Chondrocyte (in vitro differentiated cells): ENCODE measurements at regions not wholly inside any gene's neighbourhood (a gene's known extent, or its start where the extent isn't known, plus 50 kb on each side); places are given as distances from the start of the nearest gene placed in this dataset.

ENCODE experiments used
- DNase-seq: peaks from one replicate; pipeline ENCODE4 v3.0.0; 2021; ENCODE audit warnings: mixed read lengths, low spot score
- H3K27ac Mint-ChIP-seq: one replicate; pipeline ENCODE4 v1.8.0; 2021; ENCODE audit warnings: mild to moderate bottlenecking, moderate library complexity, mixed read lengths; ENCODE audit not compliant: unreplicated experiment
- H3K27me3 Mint-ChIP-seq: 2 replicates; pipeline ENCODE4 v1.8.0; 2021; ENCODE audit warnings: low read depth, mixed read lengths
- H3K36me3 Mint-ChIP-seq: 2 replicates; pipeline ENCODE4 v1.8.0; 2021; ENCODE audit warnings: low read depth, mixed read lengths
- H3K4me1 Mint-ChIP-seq: 2 replicates; pipeline ENCODE4 v1.8.0; 2021; ENCODE audit warnings: low read depth, mild to moderate bottlenecking, mixed read lengths
- H3K4me3 Mint-ChIP-seq: one replicate; pipeline ENCODE4 v1.8.0; 2021; ENCODE audit warnings: mild to moderate bottlenecking, moderate library complexity, mixed read lengths; ENCODE audit not compliant: unreplicated experiment
- H3K9me3 Mint-ChIP-seq: 2 replicates; pipeline ENCODE4 v1.8.0; 2021; ENCODE audit warnings: low read depth, mixed read lengths
- TF ChIP-seq, protein P1 (sequence below): fragments of 200-600 bp; sonication (generic); IDR thresholded peaks from 2 replicates; pipeline ENCODE4 v1.5.0; 2021; ENCODE audit warnings: antibody characterized with exemption, mild to moderate bottlenecking, moderate library complexity

GRCh38 chr2:14445670-14446069 lies 186.8 kb upstream of the LRATD1 start:
- TF ChIP-seq, protein P1, sequence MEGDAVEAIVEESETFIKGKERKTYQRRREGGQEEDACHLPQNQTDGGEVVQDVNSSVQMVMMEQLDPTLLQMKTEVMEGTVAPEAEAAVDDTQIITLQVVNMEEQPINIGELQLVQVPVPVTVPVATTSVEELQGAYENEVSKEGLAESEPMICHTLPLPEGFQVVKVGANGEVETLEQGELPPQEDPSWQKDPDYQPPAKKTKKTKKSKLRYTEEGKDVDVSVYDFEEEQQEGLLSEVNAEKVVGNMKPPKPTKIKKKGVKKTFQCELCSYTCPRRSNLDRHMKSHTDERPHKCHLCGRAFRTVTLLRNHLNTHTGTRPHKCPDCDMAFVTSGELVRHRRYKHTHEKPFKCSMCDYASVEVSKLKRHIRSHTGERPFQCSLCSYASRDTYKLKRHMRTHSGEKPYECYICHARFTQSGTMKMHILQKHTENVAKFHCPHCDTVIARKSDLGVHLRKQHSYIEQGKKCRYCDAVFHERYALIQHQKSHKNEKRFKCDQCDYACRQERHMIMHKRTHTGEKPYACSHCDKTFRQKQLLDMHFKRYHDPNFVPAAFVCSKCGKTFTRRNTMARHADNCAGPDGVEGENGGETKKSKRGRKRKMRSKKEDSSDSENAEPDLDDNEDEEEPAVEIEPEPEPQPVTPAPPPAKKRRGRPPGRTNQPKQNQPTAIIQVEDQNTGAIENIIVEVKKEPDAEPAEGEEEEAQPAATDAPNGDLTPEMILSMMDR, result no peak
- Mint-ChIP-seq H3K27me3 (no peaks in the 10 kb centered on the region), H3K9me3 (peaks cover 23% of the 10 kb centered on the region), H3K4me3 (no peak overlapping the region), H3K27ac (no peak overlapping the region), H3K36me3 (no peaks in the 10 kb centered on the region), H3K4me1 (no peaks in the 10 kb centered on the region)
- DNase-seq, result no peak

DNA sequence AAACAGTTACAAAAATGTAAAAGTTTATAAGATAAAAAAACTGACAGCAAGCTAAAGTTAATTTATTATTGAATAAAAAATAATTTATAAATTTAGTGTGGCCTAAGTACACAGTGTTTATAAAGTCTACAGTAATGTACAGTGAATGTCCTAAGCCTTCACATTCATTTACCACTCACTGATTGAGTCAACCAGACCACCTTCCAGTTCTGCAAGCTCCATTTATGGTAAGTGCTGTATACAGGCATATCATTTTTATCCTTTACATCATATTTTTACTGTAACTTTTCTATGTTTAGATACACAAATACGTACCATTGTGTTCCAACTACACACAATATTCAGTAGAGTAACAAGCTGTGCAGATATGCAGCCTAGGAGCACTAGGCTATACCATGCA lies 184.2 kb upstream of the LRATD1 start:
- no peaks in the 10 kb centered on the region for H3K4me1 Mint-ChIP-seq
- DNase-seq, result no peak
- TF ChIP-seq, protein P1, result no peak
- H3K36me3 Mint-ChIP-seq, result no peaks in the 10 kb centered on the region
- no peak overlapping the region for H3K4me3 Mint-ChIP-seq
- H3K27me3 Mint-ChIP-seq, result no peaks in the 10 kb centered on the region
- H3K27ac Mint-ChIP-seq, result no peak overlapping the region
- peaks cover 23% of the 10 kb centered on the region for H3K9me3 Mint-ChIP-seq

DNA sequence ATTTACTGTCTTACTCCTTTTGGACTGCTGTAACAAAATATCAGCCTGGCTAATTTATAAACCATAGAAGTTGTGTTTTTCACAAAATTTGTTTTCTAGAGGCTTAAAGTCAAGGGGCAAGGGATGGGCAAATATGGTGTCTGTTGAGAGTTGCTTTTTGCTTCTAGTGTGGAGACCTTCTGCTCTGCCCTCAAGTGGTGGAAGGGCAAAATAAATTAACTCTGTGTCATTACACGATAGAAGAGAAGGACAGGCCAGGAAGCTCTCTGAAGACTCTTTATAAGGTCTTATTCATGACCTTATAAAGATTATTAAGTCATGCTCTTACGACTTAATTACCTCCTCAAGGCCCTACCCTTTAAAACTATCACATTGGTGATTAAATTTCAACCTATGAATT lies 181.2 kb upstream of the LRATD1 start:
- no peak overlapping the region for H3K4me3 Mint-ChIP-seq
- no peaks in the 10 kb centered on the region for H3K27me3 Mint-ChIP-seq
- no peaks in the 10 kb centered on the region for H3K36me3 Mint-ChIP-seq
- TF ChIP-seq, protein P1, result peak; percentile 25
- H3K9me3 Mint-ChIP-seq, result peaks cover 17% of the 10 kb centered on the region
- H3K4me1 Mint-ChIP-seq, result no peaks in the 10 kb centered on the region
- DNase-seq, result no peak
- no peak overlapping the region for H3K27ac Mint-ChIP-seq

DNA sequence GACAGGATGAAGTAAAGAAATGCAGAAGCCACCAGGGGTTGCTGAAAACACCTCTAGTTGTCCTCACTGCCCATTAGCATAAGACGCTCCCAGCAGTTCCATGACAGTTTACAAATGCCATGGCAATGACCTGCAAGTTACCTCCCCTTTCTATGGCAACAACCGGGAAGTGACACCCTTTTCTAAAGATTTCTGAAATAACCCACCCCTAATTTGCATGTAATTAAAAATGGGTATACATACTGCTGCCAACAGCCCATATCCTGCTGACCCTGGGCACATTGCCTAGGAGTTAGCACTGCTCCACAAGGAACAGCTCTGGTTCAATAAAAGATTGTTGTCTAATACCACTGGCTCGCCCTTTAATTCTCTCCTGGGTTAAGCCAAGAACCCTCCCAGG lies 178.3 kb upstream of the LRATD1 start:
- Mint-ChIP-seq H3K36me3 (no peaks in the 10 kb centered on the region), H3K4me1 (no peaks in the 10 kb centered on the region), H3K27ac (no peak overlapping the region), H3K9me3 (peaks cover 29% of the 10 kb centered on the region), H3K27me3 (no peaks in the 10 kb centered on the region), H3K4me3 (no peak overlapping the region)
- TF ChIP-seq, protein P1, result no peak
- no peak for DNase-seq

- Mint-ChIP-seq H3K4me3 (no peak overlapping the region), H3K36me3 (no peaks in the 10 kb centered on the region), H3K27ac (no peak overlapping the region), H3K9me3 (peaks cover 26% of the 10 kb centered on the region), H3K27me3 (no peaks in the 10 kb centered on the region), H3K4me1 (no peaks in the 10 kb centered on the region)
- DNase-seq, result no peak
- TF ChIP-seq, protein P1, result no peak
Observed at GRCh38 chr2:14459786-14460325, 172.7 kb upstream of the LRATD1 start.
